HCT116 (cell line): ENCODE measurements at regions not wholly inside any gene's neighbourhood (a gene's known extent, or its start where the extent isn't known, plus 50 kb on each side); places are given as distances from the start of the nearest gene placed in this dataset.

Experiments used
- ATAC-seq: fragments of 200-7000 bp; cut with Tn5 transposase; 2 replicates; pipeline ENCODE4 v1.9.1; 2020; ENCODE audit warnings: mild to moderate bottlenecking, moderate library complexity
- BruUV-seq: library from RNA; stranded (reverse); fragments of 400-500 nt; replicated peaks from 2 replicates; lab custom pipeline; 2021; lab: Mats Ljungman, UMichigan
- CTCF ChIA-PET: fragments of 300-600 bp; sonication (Branson Sonifier 250); formaldehyde crosslinking; loops from one replicate; lab custom pipeline; 2021; ENCODE audit warnings: antibody characterized with exemption; lab: Charles Lee
- POLR2A ChIA-PET: fragments of 300-600, 350-600 bp; sonication (Branson Sonifier 250); formaldehyde crosslinking; loops from one replicate; lab custom pipeline; 2021; ENCODE audit warnings: antibody characterized with exemption; lab: Charles Lee
- RAD21 ChIA-PET, 2 experiments: fragments of 300-600 bp; sonication (Branson Sonifier 250); formaldehyde crosslinking; loops; one replicate each; lab custom pipeline; 2023; ENCODE audit warnings: low total read pairs in 2 of 2; ENCODE audit not compliant: uncharacterized antibody in 2 of 2, unreplicated experiment in 2 of 2, low non-redundant PET in 1 of 2; lab: Charles Lee
- DNase-seq: peaks from one replicate; pipeline ENCODE4 v3.0.0-alpha.2; 2010; ENCODE audit warnings: low read depth, low spot score
- H2AFZ ChIP-seq: fragments of 200-600 bp; shearing (Covaris generic), sonication (generic); 2 replicates; pipeline ENCODE4 v1.6.1; 2017; ENCODE audit warnings: low read depth, mixed run types, mixed read lengths, antibody characterized with exemption, low read length; ENCODE audit not compliant: poor library complexity, severe bottlenecking
- H3K27ac ChIP-seq: 2 replicates; pipeline ENCODE4 v1.5.1; 2012; ENCODE audit warnings: low read depth, low read length
- H3K27me3 ChIP-seq: fragments of 200-600 bp; sonication (generic); 2 replicates; pipeline ENCODE4 v1.6.1; 2016; ENCODE audit warnings: mixed run types, low read length, mixed read lengths; ENCODE audit not compliant: insufficient read depth
- H3K36me3 ChIP-seq, 2 experiments: fragments of 200-500 bp in 1 of 2; fragments of 200-600 bp in 1 of 2; sonication (Bioruptor generic) in 1 of 2; sonication (generic) in 1 of 2; 2 replicates each; pipeline versions ENCODE4 v1.5.1 to v1.6.1; 2014 to 2016; ENCODE audit warnings: low read length in 2 of 2, inconsistent platforms in 1 of 2, mixed read lengths in 1 of 2, mixed run types in 1 of 2; ENCODE audit not compliant: insufficient read depth in 2 of 2, control insufficient read depth in 1 of 2
- H3K4me1 ChIP-seq, 2 experiments: fragments of 200-600 bp in 1 of 2; sonication (generic) in 1 of 2; 2 replicates each; pipeline versions ENCODE4 v1.5.1 to v1.6.1; 2012 to 2017; ENCODE audit warnings: low read length in 2 of 2, inconsistent platforms in 1 of 2, mild to moderate bottlenecking in 1 of 2, mixed read lengths in 1 of 2, mixed run types in 1 of 2, moderate library complexity in 1 of 2; ENCODE audit not compliant: insufficient read depth in 2 of 2, control insufficient read depth in 1 of 2
- H3K4me2 ChIP-seq: fragments of 200-600 bp; sonication (generic); 2 replicates; pipeline ENCODE4 v1.6.1; 2017; ENCODE audit warnings: mixed run types, low read length, mixed read lengths
- H3K4me3 ChIP-seq, 2 experiments: fragments of 200-600 bp in 1 of 2; sonication (generic) in 1 of 2; replicated peaks in 1 of 2; 2 replicates each; pipeline ENCODE4 v1.5.1; 2011 to 2016; ENCODE audit warnings: low read length in 2 of 2, control low read depth in 1 of 2, low read depth in 1 of 2, mild to moderate bottlenecking in 1 of 2, mixed read lengths in 1 of 2, mixed run types in 1 of 2
- H3K79me2 ChIP-seq: fragments of 200-600 bp; sonication (generic); 2 replicates; pipeline ENCODE4 v1.6.1; 2017; ENCODE audit warnings: mild to moderate bottlenecking, mixed run types, low read length, moderate library complexity, mixed read lengths; ENCODE audit not compliant: insufficient read depth
- H3K9ac ChIP-seq: fragments of 200-600 bp; sonication (generic); 2 replicates; pipeline ENCODE4 v1.6.1; 2016; ENCODE audit warnings: low read length, mixed read lengths
- H3K9me2 ChIP-seq: fragments of 200-600 bp; sonication (generic), shearing (Covaris generic); 2 replicates; pipeline ENCODE4 v1.6.1; 2017; ENCODE audit warnings: mixed run types, mild to moderate bottlenecking, moderate library complexity; ENCODE audit not compliant: insufficient read depth
- H3K9me3 ChIP-seq, 2 experiments: fragments of 200-500 bp in 1 of 2; fragments of 200-600 bp in 1 of 2; sonication (Bioruptor generic) in 1 of 2; sonication (generic) in 1 of 2; 2 replicates each; pipeline ENCODE4 v1.6.1; 2014 to 2017; ENCODE audit warnings: low read length in 2 of 2, mixed read lengths in 2 of 2, inconsistent platforms in 1 of 2, low read depth in 1 of 2, mild to moderate bottlenecking in 1 of 2, mixed run types in 1 of 2, moderate library complexity in 1 of 2; ENCODE audit not compliant: control insufficient read depth in 1 of 2, insufficient read depth in 1 of 2
- H4K20me1 ChIP-seq: fragments of 200-600 bp; sonication (generic), shearing (Covaris generic); 2 replicates; pipeline ENCODE4 v1.6.1; 2017; ENCODE audit warnings: mixed run types, mild to moderate bottlenecking, moderate library complexity; ENCODE audit not compliant: insufficient read depth
- ATF3 ChIP-seq: IDR thresholded peaks from 2 replicates; pipeline ENCODE4 v1.6.1; 2012
- CBX3 ChIP-seq: IDR thresholded peaks from 2 replicates; pipeline ENCODE4 v1.6.1; 2012; ENCODE audit warnings: low read depth
- CEBPB ChIP-seq: IDR thresholded peaks from 2 replicates; pipeline ENCODE4 v1.6.1; 2012; ENCODE audit warnings: low read depth
- CTCF ChIP-seq, 3 experiments: fragments of 200-600 bp in 1 of 3; sonication (generic) in 1 of 3; IDR thresholded peaks in 2 of 3; conservative IDR thresholded peaks in 1 of 3; 2 replicates each; pipeline ENCODE4 v1.5.1; 2012 to 2017; ENCODE audit warnings: low read depth in 2 of 3, low read length in 2 of 3, antibody characterized with exemption in 1 of 3, borderline replicate concordance in 1 of 3, control low read depth in 1 of 3, mild to moderate bottlenecking in 1 of 3, mixed read lengths in 1 of 3, mixed run types in 1 of 3, moderate library complexity in 1 of 3; ENCODE audit not compliant: insufficient read depth in 1 of 3
- EGR1 ChIP-seq: IDR thresholded peaks from 2 replicates; pipeline ENCODE4 v1.6.1; 2012; ENCODE audit warnings: low read depth
- EZH2phosphoT487 ChIP-seq: fragments of 200-600 bp; IDR thresholded peaks from 2 replicates; pipeline ENCODE4 v1.6.1; 2018; ENCODE audit warnings: antibody characterized with exemption, borderline replicate concordance
- JUND ChIP-seq: IDR thresholded peaks from 2 replicates; pipeline ENCODE4 v1.6.1; 2012
- MAX ChIP-seq: IDR thresholded peaks from 2 replicates; pipeline ENCODE4 v1.6.1; 2012
- POLR2AphosphoS5 ChIP-seq: IDR thresholded peaks from 2 replicates; pipeline ENCODE4 v1.6.1; 2011; ENCODE audit warnings: mild to moderate bottlenecking, low read depth, low read length, moderate library complexity
- RAD21 ChIP-seq: IDR thresholded peaks from 2 replicates; pipeline ENCODE4 v1.6.1; 2012; ENCODE audit warnings: low read depth, mild to moderate bottlenecking
- REST ChIP-seq: IDR thresholded peaks from 2 replicates; pipeline ENCODE4 v1.6.1; 2012; ENCODE audit warnings: low read depth
- SIN3A ChIP-seq: IDR thresholded peaks from 2 replicates; pipeline ENCODE4 v1.6.1; 2012; ENCODE audit warnings: low read depth
- SP1 ChIP-seq: IDR thresholded peaks from 2 replicates; pipeline ENCODE4 v1.6.1; 2012; ENCODE audit warnings: low read depth
- TCF7L2 ChIP-seq: IDR thresholded peaks from 2 replicates; pipeline ENCODE4 v1.7.0; 2011; ENCODE audit warnings: borderline replicate concordance, inconsistent platforms; ENCODE audit not compliant: insufficient read depth, insufficient read length; ENCODE audit errors: extremely low read depth
- YY1 ChIP-seq: IDR thresholded peaks from 2 replicates; pipeline ENCODE4 v1.6.1; 2011; ENCODE audit warnings: low read length, low read depth, moderate library complexity, mild to moderate bottlenecking; ENCODE audit not compliant: insufficient replicate concordance; ENCODE audit errors: extremely low read depth
- ZFX ChIP-seq: fragments of 450-650 bp; IDR thresholded peaks from 2 replicates; pipeline ENCODE4 v1.6.1; 2017
- ZNF274 ChIP-seq: fragments of 200-500 bp; sonication (Bioruptor generic); IDR thresholded peaks from 2 replicates; pipeline ENCODE4 v1.6.1; 2014; ENCODE audit warnings: mild to moderate bottlenecking, low read depth, low read length, inconsistent platforms
- intact Hi-C: fragments of 100-400 bp; cut with micrococcal nuclease; formaldehyde crosslinking; loops from 2 replicates; pipeline ENCODE4 v1.10.0; 2022

- no peak overlapping the region for H3K9ac ChIP-seq
- no peaks in the 10 kb centered on the region for H3K9me2 ChIP-seq
- no peak for DNase-seq
- no peaks in the 10 kb centered on the region for H3K36me3 ChIP-seq
- intact Hi-C loops = no loop called here
- H2AFZ ChIP-seq = no peak overlapping the region
- no peak overlapping the region for H3K27ac ChIP-seq
- H3K27me3 ChIP-seq = no peaks in the 10 kb centered on the region
- H4K20me1 ChIP-seq = no peaks in the 10 kb centered on the region
- CTCF ChIA-PET = no interaction called here
- H3K9me3 ChIP-seq = no peaks in the 10 kb centered on the region
- no peak for TF ChIP-seq REST
- TF ChIP-seq POLR2AphosphoS5 = no peak
- no peak for TF ChIP-seq JUND
- no peak for TF ChIP-seq ZNF274
- TF ChIP-seq SP1 = no peak
- TF ChIP-seq SIN3A = no peak
- TF ChIP-seq CEBPB = no peak
- TF ChIP-seq RAD21 = no peak
- no peak for TF ChIP-seq ZFX
- no peak for TF ChIP-seq EZH2phosphoT487
- no peak for TF ChIP-seq ATF3
- no peak for TF ChIP-seq CTCF (IDR thresholded peaks at IDR 0.05 in 2 of 3, conservative IDR thresholded peaks at IDR 0.05 in 1 of 3; ENCODE audit: borderline replicate concordance in 1 of 3, insufficient read depth in 1 of 3, low read depth in 2 of 3, low read length in 2 of 3)
- TF ChIP-seq TCF7L2 = no peak
- TF ChIP-seq EGR1 = no peak
- no peak for TF ChIP-seq YY1
- no peak for TF ChIP-seq CBX3
- TF ChIP-seq MAX = no peak
- no peak overlapping the region for H3K4me2 ChIP-seq
- no peaks in the 10 kb centered on the region for H3K79me2 ChIP-seq
- no TSS peak for BruUV-seq
- no peaks in the 10 kb centered on the region for H3K4me1 ChIP-seq
- RAD21 ChIA-PET = no interaction called here
- ATAC-seq = no peak
- no peak overlapping the region for H3K4me3 ChIP-seq
- POLR2A ChIA-PET = no interaction called here
Measured at GRCh38 chr18:56532176-56532840, 106.1 kb downstream of the TXNL1 start.
